Astrocyte (in vitro differentiated cells and primary cell): ENCODE measurements at regions not wholly inside any gene's neighbourhood (a gene's known extent, or its start where the extent isn't known, plus 50 kb on each side); places are given as distances from the start of the nearest gene placed in this dataset.

Experiments
- CTCF ChIP-seq: IDR thresholded peaks from 2 replicates; pipeline ENCODE4 v1.5.1; 2011; ENCODE audit warnings: low read depth, mild to moderate bottlenecking, inconsistent platforms, low read length, moderate library complexity; ENCODE audit not compliant: insufficient read depth
- EZH2 ChIP-seq: IDR thresholded peaks from 2 replicates; pipeline ENCODE4 v1.6.1; 2012; ENCODE audit warnings: mild to moderate bottlenecking, low read length, inconsistent platforms; ENCODE audit not compliant: insufficient read depth

- TF ChIP-seq CTCF, result no peak
- no peak for TF ChIP-seq EZH2
These were observed 250.6 kb upstream of the HNRNPA3 start for GRCh38 chr2:176961775-176962619.
